ENCODE measurements at regions not wholly inside any gene's neighbourhood (a gene's known extent, or its start where the extent isn't known, plus 50 kb on each side); places are given as distances from the start of the nearest gene placed in this dataset.

- intact Hi-C loops (cut with micrococcal nuclease; ENCODE audit: unreplicated experiment), result no loop called here
- TF ChIP-seq ZSCAN9 (CRISPR knock-in tag; IDR thresholded peaks at IDR 0.05; ENCODE audit: borderline replicate concordance) (no peak), RBFOX2 (IDR thresholded peaks at IDR 0.05; ENCODE audit: low read depth, low read length) (no peak), POLR2A (IDR thresholded peaks at IDR 0.05; ENCODE audit: insufficient read depth in 1 of 2, low read depth in 2 of 2, low read length in 2 of 2) (no peak), ZNF660 (CRISPR knock-in tag; IDR thresholded peaks at IDR 0.05; ENCODE audit: borderline replicate concordance, low read depth) (no peak), NR2F2 (IDR thresholded peaks at IDR 0.05; ENCODE audit: borderline replicate concordance, low read depth) (no peak)
- ChIA-PET CTCF (ENCODE audit: low intra/inter-chr PET ratio, low total read pairs) (no interaction called here), POLR2A (no interaction called here)
- Histone ChIP-seq H4K20me1 (ENCODE audit: insufficient read depth, low read length) (no peaks in the 10 kb centered on the region), H3K4me1 (ENCODE audit: insufficient read depth, low read length) (no peaks in the 10 kb centered on the region), H2AFZ (ENCODE audit: low read length) (no peak overlapping the region), H3K9ac (ENCODE audit: insufficient read depth, low read depth, low read length) (no peak overlapping the region), H3K9me3 (ENCODE audit: low read length) (no peaks in the 10 kb centered on the region), H3K4me2 (ENCODE audit: low read depth, low read length) (no peak overlapping the region), H3K27ac (ENCODE audit: extremely low read length, insufficient read depth, low read length) (no peak overlapping the region), H3K36me3 (replicated peaks in 1 of 2; ENCODE audit: control insufficient read depth in 1 of 2, insufficient read depth in 2 of 2, low read length in 2 of 2) (no peaks in the 10 kb centered on the region), H3K4me3 (replicated peaks in 1 of 3; ENCODE audit: insufficient read depth in 1 of 3, low read depth in 2 of 3, low read length in 3 of 3) (no peak overlapping the region), H3K27me3 (ENCODE audit: control insufficient read depth in 1 of 2, insufficient read depth in 2 of 2, low read length in 2 of 2) (no peaks in the 10 kb centered on the region), H3K79me2 (ENCODE audit: insufficient read depth, low read length) (no peaks in the 10 kb centered on the region)
- WGBS (ENCODE audit: low lambda C conversion rate), result 76% methylated on average over 2 of the region's 2 CpGs
- FAIRE-seq (no peak), DNase-seq (ENCODE audit: low spot score) (no peak), ATAC-seq (no peak)
- BruUV-seq (replicated peaks), result no TSS peak
- in situ Hi-C loops (cut with HindIII; ENCODE audit: extremely low pct_ligation_motif_present, low pct_unique_long_range_greater_than_20kb), result no loop called here
Observed at GRCh38 chr18:23365602-23366001, 87.5 kb upstream of the RIOK3 start.

- Histone ChIP-seq H3K27ac (ENCODE audit: extremely low read length, insufficient read depth, low read length) (no peak overlapping the region), H3K4me1 (ENCODE audit: insufficient read depth, low read length) (peaks cover 17% of the 10 kb centered on the region), H3K36me3 (replicated peaks in 1 of 2; ENCODE audit: control insufficient read depth in 1 of 2, insufficient read depth in 2 of 2, low read length in 2 of 2) (no peaks in the 10 kb centered on the region), H3K9me3 (ENCODE audit: low read length) (no peaks in the 10 kb centered on the region), H3K27me3 (ENCODE audit: control insufficient read depth in 1 of 2, insufficient read depth in 2 of 2, low read length in 2 of 2) (no peaks in the 10 kb centered on the region), H4K20me1 (ENCODE audit: insufficient read depth, low read length) (no peaks in the 10 kb centered on the region), H3K4me3 (replicated peaks in 1 of 3; ENCODE audit: insufficient read depth in 1 of 3, low read depth in 2 of 3, low read length in 3 of 3) (no peak overlapping the region), H3K79me2 (ENCODE audit: insufficient read depth, low read length) (no peaks in the 10 kb centered on the region), H2AFZ (ENCODE audit: low read length) (no peak overlapping the region), H3K9ac (ENCODE audit: insufficient read depth, low read depth, low read length) (no peak overlapping the region), H3K4me2 (ENCODE audit: low read depth, low read length) (no peak overlapping the region)
- DNase-seq (ENCODE audit: low spot score) (no peak), ATAC-seq (no peak), FAIRE-seq (no peak)
- WGBS (ENCODE audit: low lambda C conversion rate), result 94% methylated on average over 3 of the region's 3 CpGs
- POLR2A ChIA-PET, result no interaction called here
- intact Hi-C loops (cut with micrococcal nuclease; ENCODE audit: unreplicated experiment), result no loop called here
- BruUV-seq (replicated peaks), result no TSS peak
- in situ Hi-C loops (cut with HindIII; ENCODE audit: extremely low pct_ligation_motif_present, low pct_unique_long_range_greater_than_20kb), result no loop called here
- CTCF ChIA-PET (ENCODE audit: low intra/inter-chr PET ratio, low total read pairs), result no interaction called here
- TF ChIP-seq CBX1 (IDR thresholded peaks at IDR 0.05; ENCODE audit: low read depth), result no peak
- TF ChIP-seq ELF3 (CRISPR knock-in tag; IDR thresholded peaks at IDR 0.05), result no peak
- no peak for TF ChIP-seq PHB2 (IDR thresholded peaks at IDR 0.05; ENCODE audit: partially characterized antibody)
- no peak for TF ChIP-seq TEF (CRISPR knock-in tag; IDR thresholded peaks at IDR 0.05)
- TF ChIP-seq CENPX (CRISPR knock-in tag; IDR thresholded peaks at IDR 0.05), result no peak
- no peak for TF ChIP-seq CHCHD3 (CRISPR knock-in tag; IDR thresholded peaks at IDR 0.05)
- no peak for TF ChIP-seq ZNF512 (CRISPR knock-in tag; IDR thresholded peaks at IDR 0.05)
- TF ChIP-seq THAP11 (CRISPR knock-in tag; IDR thresholded peaks at IDR 0.05), result no peak
- TF ChIP-seq ZGPAT (CRISPR knock-in tag; IDR thresholded peaks at IDR 0.05), result no peak
- TF ChIP-seq ZNF260 (CRISPR knock-in tag; IDR thresholded peaks at IDR 0.05; ENCODE audit: borderline replicate concordance, low read depth), result no peak
- no peak for TF ChIP-seq TRIM24 (CRISPR knock-in tag; IDR thresholded peaks at IDR 0.05)
- no peak for TF ChIP-seq ZNF256 (CRISPR knock-in tag; conservative IDR thresholded peaks at IDR 0.05)
- no peak for TF ChIP-seq ATF4 (CRISPR knock-in tag; IDR thresholded peaks at IDR 0.05)
Observed at GRCh38 chr18:23369266-23369665, 83.8 kb upstream of the RIOK3 start.
